NT2/D1 (cell line): ENCODE measurements at regions not wholly inside any gene's neighbourhood (a gene's known extent, or its start where the extent isn't known, plus 50 kb on each side); places are given as distances from the start of the nearest gene placed in this dataset.

Experiments
- DNase-seq: peaks from one replicate; pipeline ENCODE4 v3.0.0-alpha.2; 2011; ENCODE audit warnings: low read depth, low spot score
- H3K27me3 ChIP-seq: 2 replicates; pipeline ENCODE4 v1.6.0; 2011; ENCODE audit warnings: mild to moderate bottlenecking; ENCODE audit not compliant: insufficient read length, insufficient read depth
- H3K36me3 ChIP-seq: 2 replicates; pipeline ENCODE4 v1.6.1; 2011; ENCODE audit warnings: mild to moderate bottlenecking, low read length, mixed read lengths; ENCODE audit not compliant: insufficient read depth, insufficient read length
- H3K4me1 ChIP-seq: 2 replicates; pipeline ENCODE4 v1.5.1; 2011; ENCODE audit not compliant: insufficient read depth, insufficient read length
- H3K4me3 ChIP-seq: 2 replicates; pipeline ENCODE4 v1.5.1; 2011; ENCODE audit warnings: low read depth; ENCODE audit not compliant: insufficient read length
- H3K9ac ChIP-seq: 2 replicates; pipeline ENCODE4 v1.6.0; 2011; ENCODE audit warnings: low read depth; ENCODE audit not compliant: insufficient read length
- H3K9me3 ChIP-seq: 2 replicates; pipeline ENCODE4 v1.5.1; 2011; ENCODE audit warnings: mild to moderate bottlenecking, low read length; ENCODE audit not compliant: insufficient read depth
- SUZ12 ChIP-seq: IDR thresholded peaks from 2 replicates; pipeline ENCODE4 v1.6.1; 2011; ENCODE audit not compliant: insufficient read length, insufficient read depth; ENCODE audit errors: extremely low read depth
- YY1 ChIP-seq: IDR thresholded peaks from 2 replicates; pipeline ENCODE4 v1.6.1; 2011; ENCODE audit not compliant: insufficient read length, insufficient read depth
- ZNF274 ChIP-seq: IDR thresholded peaks from 2 replicates; pipeline ENCODE4 v1.6.1; 2011; ENCODE audit warnings: mild to moderate bottlenecking, low read depth, low read length

- no peak for TF ChIP-seq SUZ12
- no peak for TF ChIP-seq ZNF274
- no peak for TF ChIP-seq YY1
- H3K9ac ChIP-seq = no peak overlapping the region
- no peaks in the 10 kb centered on the region for H3K36me3 ChIP-seq
- H3K4me3 ChIP-seq = no peak overlapping the region
- H3K4me1 ChIP-seq = no peaks in the 10 kb centered on the region
- H3K9me3 ChIP-seq = no peaks in the 10 kb centered on the region
- peak; percentile 39 for DNase-seq
- H3K27me3 ChIP-seq = no peaks in the 10 kb centered on the region
These were observed 350.5 kb upstream of the TMTC1 start for GRCh38 chr12:30134229-30134628.

GRCh38 chr12:30126944-30127343 is 343.2 kb upstream of the TMTC1 start:
- Histone ChIP-seq H3K27me3 (no peaks in the 10 kb centered on the region), H3K9me3 (no peaks in the 10 kb centered on the region), H3K9ac (no peak overlapping the region), H3K4me1 (no peaks in the 10 kb centered on the region), H3K36me3 (no peaks in the 10 kb centered on the region), H3K4me3 (no peak overlapping the region)
- no peak for TF ChIP-seq ZNF274
- TF ChIP-seq SUZ12 = no peak
- no peak for TF ChIP-seq YY1
- no peak for DNase-seq

- DNase-seq = no peak
- TF ChIP-seq SUZ12 = no peak
- no peak for TF ChIP-seq YY1
- no peak for TF ChIP-seq ZNF274
- Histone ChIP-seq H3K36me3 (no peaks in the 10 kb centered on the region), H3K4me1 (no peaks in the 10 kb centered on the region), H3K4me3 (no peak overlapping the region), H3K9me3 (no peaks in the 10 kb centered on the region), H3K27me3 (no peaks in the 10 kb centered on the region), H3K9ac (no peak overlapping the region)
These were observed 336.8 kb upstream of the TMTC1 start for GRCh38 chr12:30120522-30120921.

GRCh38 chr12:30117483-30117882 is 333.7 kb upstream of the TMTC1 start:
- DNase-seq = no peak
- H3K4me3 ChIP-seq = no peak overlapping the region
- no peaks in the 10 kb centered on the region for H3K36me3 ChIP-seq
- H3K27me3 ChIP-seq = no peaks in the 10 kb centered on the region
- TF ChIP-seq ZNF274 (no peak), YY1 (no peak), SUZ12 (no peak)
- H3K4me1 ChIP-seq = no peaks in the 10 kb centered on the region
- no peak overlapping the region for H3K9ac ChIP-seq
- no peaks in the 10 kb centered on the region for H3K9me3 ChIP-seq

- DNase-seq = no peak
- TF ChIP-seq YY1 = no peak
- Histone ChIP-seq H3K36me3 (no peaks in the 10 kb centered on the region), H3K27me3 (no peaks in the 10 kb centered on the region), H3K9ac (no peak overlapping the region), H3K9me3 (peaks cover 9% of the 10 kb centered on the region; the same call in 1 of the 2 replicates), H3K4me1 (no peaks in the 10 kb centered on the region), H3K4me3 (no peak overlapping the region)
These were observed 328.0 kb upstream of the TMTC1 start for GRCh38 chr12:30111719-30112118.

GRCh38 chr12:30110958-30111586 is 327.3 kb upstream of the TMTC1 start:
- DNase-seq = no peak
- TF ChIP-seq YY1 (no peak), ZNF274 (no peak), SUZ12 (no peak)
- Histone ChIP-seq H3K9ac (no peak overlapping the region), H3K4me3 (no peak overlapping the region), H3K36me3 (no peaks in the 10 kb centered on the region), H3K27me3 (no peaks in the 10 kb centered on the region), H3K9me3 (peaks cover 9% of the 10 kb centered on the region; the same call in 1 of the 2 replicates), H3K4me1 (no peaks in the 10 kb centered on the region)

GRCh38 chr12:30110498-30110897 is 326.8 kb upstream of the TMTC1 start:
- no peak for DNase-seq
- Histone ChIP-seq H3K27me3 (no peaks in the 10 kb centered on the region), H3K9me3 (peaks cover 9% of the 10 kb centered on the region; the same call in 1 of the 2 replicates), H3K9ac (no peak overlapping the region), H3K36me3 (no peaks in the 10 kb centered on the region), H3K4me3 (no peak overlapping the region), H3K4me1 (no peaks in the 10 kb centered on the region)
- TF ChIP-seq YY1 (no peak), ZNF274 (no peak), SUZ12 (no peak)

GRCh38 chr12:30108666-30109065 is 324.9 kb upstream of the TMTC1 start:
- Histone ChIP-seq H3K27me3 (no peaks in the 10 kb centered on the region), H3K36me3 (no peaks in the 10 kb centered on the region), H3K9me3 (peaks cover 9% of the 10 kb centered on the region; the same call in 1 of the 2 replicates), H3K9ac (no peak overlapping the region), H3K4me1 (no peaks in the 10 kb centered on the region), H3K4me3 (no peak overlapping the region)
- TF ChIP-seq ZNF274 (no peak), SUZ12 (no peak), YY1 (no peak)
- DNase-seq = no peak
